ENCODE measurements at regions not wholly inside any gene's neighbourhood (a gene's known extent, or its start where the extent isn't known, plus 50 kb on each side); places are given as distances from the start of the nearest gene placed in this dataset.

DNA sequence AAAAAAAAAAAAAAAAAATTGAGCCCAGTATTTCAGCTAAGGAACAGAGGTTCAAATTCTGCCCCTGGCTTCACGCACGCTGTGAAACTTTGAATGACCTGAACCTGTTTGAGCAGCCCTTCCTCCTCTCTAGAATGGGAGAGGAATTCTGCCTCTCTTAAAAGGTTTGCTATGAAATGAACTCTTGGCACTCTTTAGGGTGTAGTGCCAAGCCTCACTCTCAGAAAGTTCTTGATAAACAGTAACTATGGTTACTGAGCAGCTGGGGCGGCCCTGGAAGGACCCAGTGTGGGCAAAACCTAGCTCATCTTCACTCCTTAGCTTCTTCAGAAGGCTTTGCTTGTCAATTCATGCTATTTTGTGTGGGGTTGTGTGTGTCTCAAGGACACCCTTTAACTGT is 73.7 kb downstream of the GEMIN8 start (continued):
- TF ChIP-seq IKZF4 (CRISPR knock-in tag; IDR thresholded peaks at IDR 0.05; ENCODE audit: borderline replicate concordance, low read depth, not compliant biosample characterization) (no peak), ZNF781 (CRISPR knock-in tag; IDR thresholded peaks at IDR 0.05; ENCODE audit: borderline replicate concordance, not compliant biosample characterization) (no peak), ZFP36 (IDR thresholded peaks at IDR 0.05; ENCODE audit: borderline replicate concordance, low read depth, low read length, partially characterized antibody) (no peak)
- TF ChIP-seq, protein P1, sequence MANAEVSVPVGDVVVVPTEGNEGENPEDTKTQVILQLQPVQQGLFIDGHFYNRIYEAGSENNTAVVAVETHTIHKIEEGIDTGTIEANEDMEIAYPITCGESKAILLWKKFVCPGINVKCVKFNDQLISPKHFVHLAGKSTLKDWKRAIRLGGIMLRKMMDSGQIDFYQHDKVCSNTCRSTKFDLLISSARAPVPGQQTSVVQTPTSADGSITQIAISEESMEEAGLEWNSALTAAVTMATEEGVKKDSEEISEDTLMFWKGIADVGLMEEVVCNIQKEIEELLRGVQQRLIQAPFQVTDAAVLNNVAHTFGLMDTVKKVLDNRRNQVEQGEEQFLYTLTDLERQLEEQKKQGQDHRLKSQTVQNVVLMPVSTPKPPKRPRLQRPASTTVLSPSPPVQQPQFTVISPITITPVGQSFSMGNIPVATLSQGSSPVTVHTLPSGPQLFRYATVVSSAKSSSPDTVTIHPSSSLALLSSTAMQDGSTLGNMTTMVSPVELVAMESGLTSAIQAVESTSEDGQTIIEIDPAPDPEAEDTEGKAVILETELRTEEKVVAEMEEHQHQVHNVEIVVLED (CRISPR knock-in tag; IDR thresholded peaks at IDR 0.05; ENCODE audit: borderline replicate concordance) = no peak

GRCh38 chrX:13955095-13955647 is 74.5 kb downstream of the GEMIN8 start:
- Histone ChIP-seq H3K9me3 (ENCODE audit: low read length) (no peaks in the 10 kb centered on the region), H3K79me2 (ENCODE audit: insufficient read depth, low read length) (no peaks in the 10 kb centered on the region), H2AFZ (ENCODE audit: low read length) (no peak overlapping the region), H3K27ac (ENCODE audit: extremely low read length, insufficient read depth, low read length) (no peak overlapping the region), H4K20me1 (ENCODE audit: insufficient read depth, low read length) (no peaks in the 10 kb centered on the region), H3K4me2 (ENCODE audit: low read depth, low read length) (no peak overlapping the region), H3K4me3 (replicated peaks in 1 of 3; ENCODE audit: insufficient read depth in 1 of 3, low read depth in 2 of 3, low read length in 3 of 3) (no peak overlapping the region), H3K4me1 (ENCODE audit: insufficient read depth, low read length) (no peaks in the 10 kb centered on the region), H3K27me3 (ENCODE audit: control insufficient read depth in 1 of 2, insufficient read depth in 2 of 2, low read length in 2 of 2) (no peaks in the 10 kb centered on the region), H3K36me3 (replicated peaks in 1 of 2; ENCODE audit: control insufficient read depth in 1 of 2, insufficient read depth in 2 of 2, low read length in 2 of 2) (no peaks in the 10 kb centered on the region), H3K9ac (ENCODE audit: insufficient read depth, low read depth, low read length) (no peak overlapping the region)
- DNase-seq (ENCODE audit: low spot score) (no peak), ATAC-seq (no peak), FAIRE-seq (no peak)
- ChIA-PET POLR2A (no interaction called here), CTCF (ENCODE audit: low intra/inter-chr PET ratio, low total read pairs) (no interaction called here)
- BruUV-seq (replicated peaks) = no TSS peak
- TF ChIP-seq ZNF441 (CRISPR knock-in tag; IDR thresholded peaks at IDR 0.05; ENCODE audit: borderline replicate concordance) (no peak), ZNF782 (CRISPR knock-in tag; IDR thresholded peaks at IDR 0.05; ENCODE audit: borderline replicate concordance) (no peak), POLR2A (IDR thresholded peaks at IDR 0.05; ENCODE audit: insufficient read depth in 1 of 2, low read depth in 2 of 2, low read length in 2 of 2) (no peak), SMAD3 (CRISPR knock-in tag; IDR thresholded peaks at IDR 0.05) (no peak), SRSF9 (IDR thresholded peaks at IDR 0.05; ENCODE audit: borderline replicate concordance, insufficient read depth, low read depth, low read length, poor library complexity, severe bottlenecking) (no peak), NCOA2 (CRISPR knock-in tag; IDR thresholded peaks at IDR 0.05) (no peak), MIER2 (CRISPR knock-in tag; IDR thresholded peaks at IDR 0.05) (no peak)
- TF ChIP-seq, protein P2, sequence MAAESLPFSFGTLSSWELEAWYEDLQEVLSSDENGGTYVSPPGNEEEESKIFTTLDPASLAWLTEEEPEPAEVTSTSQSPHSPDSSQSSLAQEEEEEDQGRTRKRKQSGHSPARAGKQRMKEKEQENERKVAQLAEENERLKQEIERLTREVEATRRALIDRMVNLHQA (CRISPR knock-in tag; IDR thresholded peaks at IDR 0.05) = no peak
- TF ChIP-seq, protein P3, sequence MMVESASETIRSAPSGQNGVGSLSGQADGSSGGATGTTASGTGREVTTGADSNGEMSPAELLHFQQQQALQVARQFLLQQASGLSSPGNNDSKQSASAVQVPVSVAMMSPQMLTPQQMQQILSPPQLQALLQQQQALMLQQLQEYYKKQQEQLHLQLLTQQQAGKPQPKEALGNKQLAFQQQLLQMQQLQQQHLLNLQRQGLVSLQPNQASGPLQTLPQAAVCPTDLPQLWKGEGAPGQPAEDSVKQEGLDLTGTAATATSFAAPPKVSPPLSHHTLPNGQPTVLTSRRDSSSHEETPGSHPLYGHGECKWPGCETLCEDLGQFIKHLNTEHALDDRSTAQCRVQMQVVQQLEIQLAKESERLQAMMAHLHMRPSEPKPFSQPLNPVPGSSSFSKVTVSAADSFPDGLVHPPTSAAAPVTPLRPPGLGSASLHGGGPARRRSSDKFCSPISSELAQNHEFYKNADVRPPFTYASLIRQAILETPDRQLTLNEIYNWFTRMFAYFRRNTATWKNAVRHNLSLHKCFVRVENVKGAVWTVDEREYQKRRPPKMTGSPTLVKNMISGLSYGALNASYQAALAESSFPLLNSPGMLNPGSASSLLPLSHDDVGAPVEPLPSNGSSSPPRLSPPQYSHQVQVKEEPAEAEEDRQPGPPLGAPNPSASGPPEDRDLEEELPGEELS (CRISPR knock-in tag; IDR thresholded peaks at IDR 0.05) = no peak
- intact Hi-C loops (cut with micrococcal nuclease; ENCODE audit: unreplicated experiment) (no loop called here), in situ Hi-C loops (cut with HindIII; ENCODE audit: extremely low pct_ligation_motif_present, low pct_unique_long_range_greater_than_20kb) (no loop called here)
- WGBS (ENCODE audit: low lambda C conversion rate) = 69% methylated on average over 4 of the region's 6 CpGs

All from HepG2 (cell line).